Hindlimb muscle (tissue), 1 donor: ENCODE measurements at regions not wholly inside any gene's neighbourhood (a gene's known extent, or its start where the extent isn't known, plus 50 kb on each side); places are given as distances from the start of the nearest gene placed in this dataset.
"Not testable (repeated sequence)": the region's sequence is repeated elsewhere in the genome, so short reads cannot be mapped to it uniquely, and the experiment has no call there.

ENCODE experiments used
- DNase-seq: peaks from one replicate; pipeline ENCODE4 v3.0.0-alpha.2; 2013

GRCh38 chr5:40134883-40135520 lies 544.7 kb upstream of the PTGER4 start:
- no peak for DNase-seq

GRCh38 chr5:40124367-40124766 lies 555.3 kb upstream of the PTGER4 start:
- DNase-seq: no peak

DNA sequence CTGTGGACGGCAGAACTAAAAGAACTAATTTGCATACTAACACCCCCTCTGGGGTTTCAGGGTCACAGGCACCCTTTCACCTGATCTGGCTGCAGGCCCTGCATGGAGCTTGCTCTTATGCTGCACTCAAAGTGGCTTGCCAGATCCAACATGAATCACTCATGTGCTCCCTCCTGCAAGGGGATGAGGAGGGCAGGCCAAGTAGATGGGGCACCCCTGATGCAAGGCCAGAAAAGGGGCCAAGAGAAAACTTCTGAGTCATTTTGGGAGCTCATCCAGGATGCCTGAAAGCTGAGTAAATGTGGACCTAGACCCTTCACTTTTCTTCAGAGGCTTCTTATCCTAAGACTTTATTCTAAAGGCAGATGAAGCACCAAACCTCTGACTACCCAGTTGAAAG lies 558.5 kb upstream of the PTGER4 start:
- DNase-seq: no peak

GRCh38 chr5:40112875-40113274 lies 566.8 kb upstream of the PTGER4 start:
- DNase-seq: no peak

DNA sequence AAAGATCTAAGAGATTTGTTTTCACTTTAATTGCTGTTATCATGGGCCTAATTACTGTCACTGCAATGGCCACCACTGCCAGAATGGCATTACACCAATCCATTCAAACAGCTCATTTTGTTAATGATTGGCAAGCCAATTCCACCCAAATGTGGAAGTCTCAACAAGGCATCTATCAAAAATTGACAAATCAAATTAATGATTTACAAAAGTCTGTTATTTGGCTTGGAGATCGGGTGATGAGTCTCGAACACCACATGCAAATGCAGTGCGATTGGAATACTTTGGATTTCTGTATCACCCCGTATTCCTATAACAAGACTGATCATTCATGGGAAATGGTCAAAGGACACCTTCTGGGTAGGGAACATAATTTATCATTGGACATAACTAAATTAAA lies 568.7 kb upstream of the PTGER4 start:
- not testable (repeated sequence) for DNase-seq

GRCh38 chr5:40108764-40109390 lies 570.8 kb upstream of the PTGER4 start:
- peak; percentile 49 for DNase-seq

DNA sequence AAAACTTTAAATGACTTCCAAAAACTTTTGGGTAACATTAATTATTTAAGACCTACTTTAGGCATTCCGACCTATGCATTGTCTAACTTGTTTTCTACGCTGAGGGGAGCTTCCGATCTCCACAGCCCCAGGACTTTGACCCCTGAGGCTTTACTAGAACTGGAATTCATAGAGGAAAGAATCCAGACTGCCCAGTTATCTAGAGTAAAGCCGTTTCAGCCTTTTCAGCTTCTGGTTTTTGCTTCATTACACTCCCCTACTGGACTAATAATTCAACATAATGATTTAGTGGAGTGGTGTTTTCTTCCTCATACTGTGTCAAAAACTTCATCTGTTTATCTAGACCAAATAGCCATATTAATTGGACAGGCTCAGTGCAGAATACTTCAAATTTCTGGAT lies 571.9 kb upstream of the PTGER4 start:
- not testable (repeated sequence) for DNase-seq

- no peak for DNase-seq
These were observed 572.9 kb upstream of the PTGER4 start for GRCh38 chr5:40106847-40107246.

- no peak for DNase-seq
These were observed 581.4 kb upstream of the PTGER4 start for GRCh38 chr5:40098313-40098712.

GRCh38 chr5:40093550-40093949 lies 586.2 kb upstream of the PTGER4 start:
- DNase-seq: no peak

- DNase-seq: no peak
These were observed 590.4 kb upstream of the PTGER4 start for GRCh38 chr5:40089269-40089668.

- no peak for DNase-seq
These were observed 595.1 kb upstream of the PTGER4 start for GRCh38 chr5:40084614-40085013.

GRCh38 chr5:40082313-40082712 lies 597.4 kb upstream of the PTGER4 start:
- DNase-seq: no peak

DNA sequence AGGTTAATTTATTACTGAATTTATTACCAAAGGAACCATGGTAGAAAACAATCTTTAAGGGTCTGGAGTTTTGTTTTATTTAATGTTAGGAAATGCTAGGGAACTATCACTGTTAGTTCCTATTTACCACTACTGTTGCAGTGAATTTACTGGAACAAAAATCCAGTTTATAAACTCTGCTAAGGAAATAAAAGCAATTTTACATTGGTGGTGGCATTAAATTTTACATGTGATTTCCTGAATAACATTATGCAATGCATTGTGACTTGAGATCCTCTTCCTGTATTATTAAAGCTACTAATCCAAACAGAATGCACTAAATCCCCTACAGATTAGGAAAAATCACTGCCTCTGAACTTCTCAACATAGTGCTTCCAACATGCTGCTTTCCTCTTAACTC lies 599.5 kb upstream of the PTGER4 start:
- peak; percentile 6 for DNase-seq

DNA sequence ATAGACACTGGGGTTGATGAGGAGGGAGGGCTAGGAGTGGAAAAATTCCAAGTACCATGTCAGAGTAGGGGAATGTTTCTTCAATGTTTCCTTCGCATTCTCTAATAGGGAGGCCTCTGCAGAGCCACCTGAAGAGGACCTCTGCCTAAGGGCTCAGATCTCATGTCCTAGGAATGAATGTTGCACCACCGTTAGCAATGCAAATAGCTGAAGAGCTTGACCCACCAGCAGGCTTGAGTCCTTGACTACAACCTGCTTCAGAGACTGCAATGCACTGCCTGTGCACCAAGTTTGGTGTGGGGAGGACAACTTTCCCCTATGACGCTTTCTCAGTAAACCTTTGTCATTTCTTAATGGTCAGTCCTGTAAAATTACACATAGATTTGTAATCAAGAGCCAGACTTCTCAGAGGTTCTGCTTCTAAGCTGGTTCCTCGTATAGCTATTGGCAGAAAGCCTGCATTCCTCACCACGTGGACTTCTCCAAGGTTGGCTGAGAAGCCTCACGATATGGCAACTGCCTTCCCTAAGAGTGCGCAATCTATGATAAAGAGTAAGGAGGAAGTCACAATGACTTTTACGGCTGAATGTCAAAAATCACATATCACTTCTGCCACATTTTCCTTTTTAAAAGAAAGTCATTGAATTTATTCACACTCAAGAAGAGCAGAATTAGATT lies 600.7 kb upstream of the PTGER4 start:
- no peak for DNase-seq

DNA sequence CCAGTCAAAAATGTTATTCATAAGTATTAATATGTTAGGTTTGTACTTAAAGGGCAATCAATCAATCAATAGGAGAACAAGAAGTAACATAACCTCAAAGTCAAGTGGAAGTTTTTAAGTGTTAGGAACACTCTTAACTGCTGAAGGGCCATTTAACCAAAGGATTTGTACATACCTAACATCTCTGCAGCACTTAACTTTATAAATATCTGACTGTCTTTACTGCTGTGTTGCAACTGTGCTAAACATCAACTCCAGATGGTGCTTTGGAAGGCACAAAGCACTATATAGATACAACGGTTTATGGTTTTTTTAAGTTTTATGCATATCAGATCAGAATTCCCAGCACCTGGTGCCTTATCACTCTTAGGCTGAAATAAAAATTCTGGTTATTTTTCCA lies 604.9 kb upstream of the PTGER4 start:
- no peak for DNase-seq

DNA sequence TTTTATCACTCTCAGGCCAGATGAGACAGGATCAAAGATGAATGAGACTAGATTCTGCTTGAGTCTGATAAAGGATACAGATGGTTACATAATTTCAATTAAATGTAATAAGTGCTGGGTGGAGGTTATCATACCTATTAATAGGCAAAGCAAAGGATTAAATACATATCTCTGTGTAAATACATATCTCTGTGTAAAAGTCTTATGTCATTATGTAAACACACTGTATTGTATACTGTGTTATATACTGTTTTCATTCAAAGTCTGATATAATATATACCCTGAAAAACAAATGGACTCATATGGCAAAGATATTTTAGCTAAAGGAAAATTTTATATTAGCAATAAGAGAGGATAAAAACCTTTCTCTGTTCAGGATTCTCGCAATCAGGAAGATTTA lies 605.8 kb upstream of the PTGER4 start:
- no peak for DNase-seq

DNA sequence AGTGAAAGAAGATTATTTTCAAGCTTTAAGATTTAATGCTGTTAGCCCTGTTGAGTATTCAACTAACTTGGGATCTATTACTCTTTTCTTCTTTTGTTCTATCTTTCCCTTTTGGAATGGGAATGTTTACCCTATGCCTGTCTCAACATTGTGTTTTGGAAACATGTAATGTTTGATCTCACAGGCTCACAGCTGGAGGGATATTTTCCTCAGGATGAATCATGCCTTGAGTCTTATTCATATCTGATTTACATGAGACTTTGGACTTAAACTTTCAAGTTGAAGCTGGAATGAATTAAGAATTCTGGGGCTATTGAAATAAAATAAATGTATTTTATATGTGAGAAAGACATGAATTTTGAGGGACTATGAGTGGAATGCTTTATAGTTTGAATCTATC lies 607.8 kb upstream of the PTGER4 start:
- no peak for DNase-seq

DNA sequence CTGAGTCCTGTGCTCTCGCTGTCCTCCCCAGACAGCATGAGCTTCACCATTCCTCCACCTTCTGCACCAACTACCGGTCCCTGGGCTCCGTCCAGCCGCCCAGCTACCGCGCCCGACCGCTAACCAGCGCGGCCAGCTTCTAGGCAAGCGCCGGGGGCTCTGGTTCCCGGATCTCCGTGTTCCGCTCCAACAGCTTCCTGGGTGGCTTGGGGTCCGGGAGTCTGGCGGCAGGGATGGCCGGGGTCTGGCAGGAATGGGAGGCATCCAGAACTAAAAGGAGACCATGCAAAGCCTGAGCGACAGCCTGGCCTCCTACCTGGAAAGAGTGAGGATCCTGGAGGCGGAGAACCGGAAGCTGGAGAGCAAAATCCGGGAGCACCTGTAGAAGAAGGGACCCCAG lies 613.1 kb upstream of the PTGER4 start:
- no peak for DNase-seq

- DNase-seq: no peak
These were observed 626.9 kb upstream of the PTGER4 start for GRCh38 chr5:40052808-40053207.

GRCh38 chr5:40046792-40047191 lies 622.0 kb upstream of the DAB2 start:
- DNase-seq: no peak

GRCh38 chr5:40045429-40045828 lies 620.6 kb upstream of the DAB2 start:
- no peak for DNase-seq

- DNase-seq: no peak
These were observed 619.1 kb upstream of the DAB2 start for GRCh38 chr5:40043916-40044315.

DNA sequence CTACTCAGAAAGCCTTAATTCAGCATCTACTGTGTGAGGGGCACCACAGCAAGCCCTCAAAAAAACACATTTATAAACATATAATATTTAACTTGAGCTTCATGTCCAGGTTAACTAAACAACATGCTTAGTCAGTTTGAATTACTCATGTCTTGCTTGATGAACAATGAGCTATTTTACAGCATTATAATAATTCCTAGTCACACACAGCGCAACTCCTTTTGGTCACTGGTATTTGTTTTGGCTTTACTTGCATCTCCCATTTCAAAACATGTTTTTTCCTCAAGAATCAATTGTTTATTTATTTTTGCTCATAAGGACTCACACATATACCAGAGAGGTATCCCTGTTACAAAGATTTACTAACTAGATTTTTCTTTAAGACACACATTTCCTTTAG lies 616.7 kb upstream of the DAB2 start:
- no peak for DNase-seq
